ENCODE measurements at regions not wholly inside any gene's neighbourhood (a gene's known extent, or its start where the extent isn't known, plus 50 kb on each side); places are given as distances from the start of the nearest gene placed in this dataset.

DNA sequence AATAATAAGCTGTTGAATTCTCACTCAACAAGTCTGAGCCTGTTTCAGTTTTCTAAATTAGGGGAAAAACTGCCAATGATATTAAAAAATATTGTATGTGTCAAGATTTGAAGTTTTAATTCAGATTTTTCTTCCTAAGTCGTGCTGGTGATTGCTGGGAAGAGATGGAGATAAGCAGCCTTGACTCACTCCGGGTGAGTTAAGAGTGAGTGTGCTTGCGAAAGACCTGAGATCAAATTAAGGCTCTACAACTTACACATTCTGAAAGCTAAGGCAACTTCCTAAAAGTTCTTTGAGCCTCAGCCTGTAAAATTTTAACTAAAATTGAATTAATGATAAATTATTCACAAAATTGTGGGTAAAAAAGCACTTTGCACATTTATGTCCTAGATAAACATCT lies 1441.2 kb downstream of the PCDH7 start:
- Mint-ChIP-seq H3K27ac (no peak overlapping the region), H3K4me3 (no peak overlapping the region), H3K36me3 (ENCODE audit: low read depth) (no peaks in the 10 kb centered on the region), H3K9me3 (peaks cover 35% of the 10 kb centered on the region), H3K27me3 (ENCODE audit: insufficient read depth) (no peaks in the 10 kb centered on the region), H3K4me1 (ENCODE audit: low read depth) (no peaks in the 10 kb centered on the region)
- TF ChIP-seq, protein P1, sequence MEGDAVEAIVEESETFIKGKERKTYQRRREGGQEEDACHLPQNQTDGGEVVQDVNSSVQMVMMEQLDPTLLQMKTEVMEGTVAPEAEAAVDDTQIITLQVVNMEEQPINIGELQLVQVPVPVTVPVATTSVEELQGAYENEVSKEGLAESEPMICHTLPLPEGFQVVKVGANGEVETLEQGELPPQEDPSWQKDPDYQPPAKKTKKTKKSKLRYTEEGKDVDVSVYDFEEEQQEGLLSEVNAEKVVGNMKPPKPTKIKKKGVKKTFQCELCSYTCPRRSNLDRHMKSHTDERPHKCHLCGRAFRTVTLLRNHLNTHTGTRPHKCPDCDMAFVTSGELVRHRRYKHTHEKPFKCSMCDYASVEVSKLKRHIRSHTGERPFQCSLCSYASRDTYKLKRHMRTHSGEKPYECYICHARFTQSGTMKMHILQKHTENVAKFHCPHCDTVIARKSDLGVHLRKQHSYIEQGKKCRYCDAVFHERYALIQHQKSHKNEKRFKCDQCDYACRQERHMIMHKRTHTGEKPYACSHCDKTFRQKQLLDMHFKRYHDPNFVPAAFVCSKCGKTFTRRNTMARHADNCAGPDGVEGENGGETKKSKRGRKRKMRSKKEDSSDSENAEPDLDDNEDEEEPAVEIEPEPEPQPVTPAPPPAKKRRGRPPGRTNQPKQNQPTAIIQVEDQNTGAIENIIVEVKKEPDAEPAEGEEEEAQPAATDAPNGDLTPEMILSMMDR (IDR thresholded peaks at IDR 0.05): no peak
- DNase-seq: no peak

DNA sequence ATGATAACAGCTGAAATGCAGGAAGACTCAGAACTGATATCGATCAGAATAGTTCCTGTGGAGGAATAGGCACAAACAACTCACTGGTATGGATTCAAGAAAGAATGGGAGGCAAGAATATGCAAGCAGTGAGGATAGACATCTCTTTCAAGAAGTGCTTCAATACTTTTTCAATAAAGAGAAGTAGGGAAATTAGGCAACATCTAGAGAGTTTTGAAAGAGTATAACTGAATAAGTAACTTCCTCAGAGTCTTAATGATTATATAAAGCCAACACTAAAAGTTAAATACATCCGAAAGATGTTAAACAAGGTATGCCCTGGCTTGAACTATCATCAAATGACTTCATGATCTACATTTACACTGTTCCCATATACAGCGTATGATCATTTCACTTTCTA lies 1443.0 kb downstream of the PCDH7 start:
- DNase-seq: no peak
- Mint-ChIP-seq H3K4me3 (no peak overlapping the region), H3K27ac (no peak overlapping the region), H3K27me3 (ENCODE audit: insufficient read depth) (no peaks in the 10 kb centered on the region), H3K36me3 (ENCODE audit: low read depth) (no peaks in the 10 kb centered on the region), H3K4me1 (ENCODE audit: low read depth) (no peaks in the 10 kb centered on the region), H3K9me3 (peaks cover 26% of the 10 kb centered on the region)
- TF ChIP-seq, protein P1 (IDR thresholded peaks at IDR 0.05): no peak

DNA sequence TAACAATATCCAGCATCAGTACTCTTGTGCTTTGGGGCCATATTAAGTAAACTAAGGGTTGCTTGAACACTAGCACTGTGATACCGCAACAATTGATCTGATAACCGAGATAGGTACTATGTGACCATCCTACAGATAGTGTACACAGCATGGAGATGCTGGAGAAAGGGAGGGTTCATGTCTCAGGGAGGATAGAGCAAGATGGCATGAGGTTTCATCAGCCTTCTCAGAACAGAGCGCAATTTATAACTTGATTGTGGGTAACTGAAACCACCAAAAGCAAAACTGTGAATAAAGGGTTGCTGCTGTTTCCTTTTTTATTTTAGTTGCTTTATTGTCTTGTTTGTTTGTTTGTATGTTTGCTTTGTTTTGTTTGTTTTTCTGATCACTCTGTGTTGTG lies 1449.7 kb downstream of the PCDH7 start:
- Mint-ChIP-seq H3K4me3 (no peak overlapping the region), H3K4me1 (ENCODE audit: low read depth) (no peaks in the 10 kb centered on the region), H3K27me3 (ENCODE audit: insufficient read depth) (no peaks in the 10 kb centered on the region), H3K9me3 (peaks cover 33% of the 10 kb centered on the region), H3K36me3 (ENCODE audit: low read depth) (no peaks in the 10 kb centered on the region), H3K27ac (no peak overlapping the region)
- no peak for DNase-seq
- TF ChIP-seq, protein P1 (IDR thresholded peaks at IDR 0.05): no peak

DNA sequence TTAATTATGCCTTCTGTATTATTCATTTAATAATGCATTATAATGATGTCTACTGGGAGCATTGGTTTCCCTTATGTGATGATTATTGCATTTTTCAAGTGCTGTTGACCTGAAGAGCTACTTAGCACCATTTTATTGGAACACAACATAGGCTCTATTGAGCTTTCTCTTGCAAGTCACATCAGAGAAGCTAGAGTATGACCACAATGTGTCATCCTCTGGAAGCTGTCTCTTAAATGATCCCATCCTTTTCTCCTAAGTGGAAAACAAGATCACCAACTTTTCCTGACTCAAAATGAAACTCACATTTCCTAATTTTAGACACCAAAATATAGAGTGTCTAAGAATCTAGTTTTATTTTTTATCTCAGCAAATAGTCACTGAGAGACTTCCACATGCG lies 1451.9 kb downstream of the PCDH7 start:
- no peaks in the 10 kb centered on the region for H3K27me3 Mint-ChIP-seq (ENCODE audit: insufficient read depth)
- H3K36me3 Mint-ChIP-seq (ENCODE audit: low read depth): no peaks in the 10 kb centered on the region
- H3K9me3 Mint-ChIP-seq: peaks cover 41% of the 10 kb centered on the region
- TF ChIP-seq, protein P1 (IDR thresholded peaks at IDR 0.05): no peak
- DNase-seq: no peak
- H3K4me3 Mint-ChIP-seq: no peak overlapping the region
- no peak overlapping the region for H3K27ac Mint-ChIP-seq
- no peaks in the 10 kb centered on the region for H3K4me1 Mint-ChIP-seq (ENCODE audit: low read depth)

DNA sequence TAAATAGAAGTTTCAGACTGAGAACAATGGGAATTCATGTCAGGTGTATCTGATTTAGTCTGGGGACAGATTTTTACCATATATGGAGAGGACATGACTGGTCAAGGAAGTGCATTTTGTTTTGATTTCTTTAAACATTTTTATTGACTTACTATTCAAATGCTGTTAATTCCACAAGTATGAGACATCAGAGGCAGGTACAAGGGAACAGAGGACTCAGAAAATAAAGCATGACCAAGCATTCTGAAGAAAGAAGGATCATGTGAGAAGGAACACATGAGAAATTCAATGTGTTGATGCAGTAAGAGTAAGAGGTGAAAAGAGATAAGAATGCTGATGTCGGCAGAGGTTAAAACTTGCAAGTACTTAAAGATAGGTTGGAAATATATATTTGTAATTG lies 1452.6 kb downstream of the PCDH7 start:
- DNase-seq: no peak
- Mint-ChIP-seq H3K4me1 (ENCODE audit: low read depth) (no peaks in the 10 kb centered on the region), H3K9me3 (peaks cover 47% of the 10 kb centered on the region), H3K36me3 (ENCODE audit: low read depth) (no peaks in the 10 kb centered on the region), H3K27me3 (ENCODE audit: insufficient read depth) (no peaks in the 10 kb centered on the region), H3K27ac (no peak overlapping the region), H3K4me3 (no peak overlapping the region)
- TF ChIP-seq, protein P1 (IDR thresholded peaks at IDR 0.05): no peak

DNA sequence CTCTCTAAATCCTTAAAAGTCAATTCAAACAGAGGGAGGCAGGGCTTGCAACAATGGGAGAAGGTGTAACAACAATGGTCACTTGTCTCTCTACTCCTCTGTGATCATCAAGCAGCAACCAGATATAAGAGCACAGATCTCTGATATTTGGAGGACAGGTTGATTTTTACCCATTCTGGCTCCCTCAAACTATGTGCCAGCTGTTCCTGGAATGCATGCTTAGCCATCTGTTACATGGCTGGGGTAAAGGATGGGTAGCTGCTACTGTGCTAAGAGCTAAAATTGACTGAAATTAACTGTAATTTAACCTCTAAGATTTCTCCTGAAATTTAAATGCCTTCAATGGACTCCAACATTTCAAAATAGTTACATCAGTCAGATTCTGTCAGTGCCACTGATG lies 1459.9 kb downstream of the PCDH7 start:
- H3K27me3 Mint-ChIP-seq (ENCODE audit: insufficient read depth): no peaks in the 10 kb centered on the region
- H3K9me3 Mint-ChIP-seq: peaks cover 61% of the 10 kb centered on the region
- TF ChIP-seq, protein P1 (IDR thresholded peaks at IDR 0.05): no peak
- no peak overlapping the region for H3K27ac Mint-ChIP-seq
- no peaks in the 10 kb centered on the region for H3K36me3 Mint-ChIP-seq (ENCODE audit: low read depth)
- no peaks in the 10 kb centered on the region for H3K4me1 Mint-ChIP-seq (ENCODE audit: low read depth)
- H3K4me3 Mint-ChIP-seq: no peak overlapping the region
- DNase-seq: no peak

Data from HFFc6 (cell line).